HEK293T (cell line): ENCODE measurements at regions not wholly inside any gene's neighbourhood (a gene's known extent, or its start where the extent isn't known, plus 50 kb on each side); places are given as distances from the start of the nearest gene placed in this dataset.

Source experiments
- CTBP1 ChIP-seq: fragments of 450-650 bp; IDR thresholded peaks from 2 replicates; pipeline ENCODE4 v1.6.1; 2016; ENCODE audit warnings: borderline replicate concordance
- FOXA1 ChIP-seq: fragments of 450-650 bp; IDR thresholded peaks from 2 replicates; pipeline ENCODE4 v1.6.1; 2016; ENCODE audit warnings: mild to moderate bottlenecking
- FOXK2 ChIP-seq: fragments of 450-650 bp; IDR thresholded peaks from 2 replicates; pipeline ENCODE4 v1.6.1; 2016; ENCODE audit warnings: mild to moderate bottlenecking
- HDGF ChIP-seq: fragments of 450-650 bp; IDR thresholded peaks from 2 replicates; pipeline ENCODE4 v1.6.1; 2017; ENCODE audit warnings: antibody characterized with exemption, borderline replicate concordance
- NFRKB ChIP-seq: fragments of 450-650 bp; IDR thresholded peaks from 2 replicates; pipeline ENCODE4 v1.6.1; 2016; ENCODE audit warnings: mild to moderate bottlenecking, moderate library complexity
- PKNOX1 ChIP-seq: fragments of 450-650 bp; IDR thresholded peaks from 2 replicates; pipeline ENCODE4 v1.6.1; 2016
- SUZ12 ChIP-seq: fragments of 450-650 bp; IDR thresholded peaks from 2 replicates; pipeline ENCODE4 v1.6.1; 2016; ENCODE audit warnings: mild to moderate bottlenecking
- ZNF384 ChIP-seq: fragments of 450-650 bp; IDR thresholded peaks from 2 replicates; pipeline ENCODE4 v1.6.1; 2016

- TF ChIP-seq CTBP1 (no peak), PKNOX1 (no peak), FOXA1 (no peak), NFRKB (no peak), SUZ12 (no peak), FOXK2 (no peak), HDGF (no peak), ZNF384 (no peak)
Observed at GRCh38 chr2:150247481-150247880, 240.0 kb downstream of the RND3 start.
